Adrenal gland (tissue), 9 donors: ENCODE measurements at regions not wholly inside any gene's neighbourhood (a gene's known extent, or its start where the extent isn't known, plus 50 kb on each side); places are given as distances from the start of the nearest gene placed in this dataset.

Experiments used
- DNase-seq, 7 donors: peaks; one replicate each; pipeline ENCODE4 v3.0.0-alpha.2; 2019 to 2020
- H3K27ac ChIP-seq, 5 donors: fragments of 200-600 bp; sonication (generic) in 4 of 5; 1 replicate in 3 of 5; 2 replicates in 2 of 5; pipeline versions ENCODE4 v1.5.1 to v1.8.0; 2016 to 2020; ENCODE audit warnings: mild to moderate bottlenecking in 1 of 5
- H3K27me3 ChIP-seq: fragments of 200-600 bp; 2 replicates; pipeline ENCODE4 v1.8.0; 2021
- H3K36me3 ChIP-seq, 2 donors: fragments of 200-600 bp; replicated peaks in 1 of 2; 1 replicate in 1 of 2; 2 replicates in 1 of 2; pipeline versions ENCODE4 v1.5.1 to v1.8.0; 2018 to 2022
- H3K4me1 ChIP-seq, 2 donors: fragments of 200-600 bp; replicated peaks in 1 of 2; 1 replicate in 1 of 2; 2 replicates in 1 of 2; pipeline versions ENCODE4 v1.5.1 to v1.8.0; 2018 to 2021
- H3K4me3 ChIP-seq, 4 donors: fragments of 200-600 bp; sonication (generic) in 3 of 4; one replicate each; pipeline ENCODE4 v1.5.1; 2016 to 2018
- H3K9me3 ChIP-seq, 3 donors: fragments of 200-600 bp; sonication (generic) in 1 of 3; replicated peaks in 1 of 3; 1 replicate in 2 of 3; 2 replicates in 1 of 3; pipeline versions ENCODE4 v1.5.1 to v1.8.0; 2016 to 2021
- POLR2A ChIP-seq, 2 donors: fragments of 450-650 bp; IDR thresholded peaks; one replicate each; pipeline ENCODE4 v1.6.1; 2017; ENCODE audit warnings: antibody characterized with exemption in 2 of 2, mild to moderate bottlenecking in 2 of 2, moderate library complexity in 1 of 2
- WGBS, 4 donors: extraction: QIAGEN DNeasy Blood & Tissue Kit in 2 of 4; methylation state at CpG; one replicate each; pipeline versions ENCODE4 v1.1.5 to v1.1.7; 2013 to 2017; 5-methylcytosine and 5-hydroxymethylcytosine counted together
- intact Hi-C, 2 donors: fragments of 100-400 bp; cut with DNase I; formaldehyde crosslinking; loops; one replicate each; pipeline versions ENCODE4 v1.14.1 to v1.15.0; 2022 to 2023
- TF ChIP-seq, protein P1 (sequence below), 6 experiments: fragments of 450-650 bp in 4 of 6; fragments of 200-600 bp in 2 of 6; sonication (generic) in 1 of 6; IDR thresholded peaks; 1 replicate in 5 of 6; 2 replicates in 1 of 6; pipeline versions ENCODE4 v1.5.1 to v1.8.0; 2016 to 2021; ENCODE audit warnings: antibody characterized with exemption in 6 of 6, mild to moderate bottlenecking in 2 of 6, moderate library complexity in 1 of 6
- donor health status: healthy with polysubstance abuse.
- donor health status: Bipolar disorder and iron deficiency.
- donor health status: DM: yes; HTN: yes; CAD: no.
- donor health status: DM: no; HTN: no; CAD: no.
- donor health status: DM: no; HTN: no; CAD: no.

DNA sequence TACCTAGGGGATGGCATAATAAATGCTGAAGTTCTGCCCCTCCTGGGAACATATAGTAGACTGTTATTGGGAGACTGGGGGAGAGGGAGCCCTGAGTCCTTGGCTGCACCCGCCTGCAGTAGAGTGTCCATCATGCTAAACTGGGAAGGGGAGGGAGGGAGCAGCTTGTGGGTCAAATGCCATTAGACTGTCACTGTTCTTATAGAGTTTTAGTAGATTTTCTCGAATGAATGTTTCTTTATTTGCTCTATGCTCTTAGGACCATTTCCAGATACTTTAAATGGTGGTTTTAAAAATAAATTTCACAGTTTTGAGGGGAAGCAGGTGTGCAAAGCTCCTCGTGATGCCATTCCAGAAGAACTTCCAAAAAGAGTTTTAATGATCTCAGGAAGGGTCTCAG is 111.6 kb upstream of the USP9X start:
- TF ChIP-seq POLR2A (IDR thresholded peaks at IDR 0.05), result no peak
- TF ChIP-seq, protein P1, sequence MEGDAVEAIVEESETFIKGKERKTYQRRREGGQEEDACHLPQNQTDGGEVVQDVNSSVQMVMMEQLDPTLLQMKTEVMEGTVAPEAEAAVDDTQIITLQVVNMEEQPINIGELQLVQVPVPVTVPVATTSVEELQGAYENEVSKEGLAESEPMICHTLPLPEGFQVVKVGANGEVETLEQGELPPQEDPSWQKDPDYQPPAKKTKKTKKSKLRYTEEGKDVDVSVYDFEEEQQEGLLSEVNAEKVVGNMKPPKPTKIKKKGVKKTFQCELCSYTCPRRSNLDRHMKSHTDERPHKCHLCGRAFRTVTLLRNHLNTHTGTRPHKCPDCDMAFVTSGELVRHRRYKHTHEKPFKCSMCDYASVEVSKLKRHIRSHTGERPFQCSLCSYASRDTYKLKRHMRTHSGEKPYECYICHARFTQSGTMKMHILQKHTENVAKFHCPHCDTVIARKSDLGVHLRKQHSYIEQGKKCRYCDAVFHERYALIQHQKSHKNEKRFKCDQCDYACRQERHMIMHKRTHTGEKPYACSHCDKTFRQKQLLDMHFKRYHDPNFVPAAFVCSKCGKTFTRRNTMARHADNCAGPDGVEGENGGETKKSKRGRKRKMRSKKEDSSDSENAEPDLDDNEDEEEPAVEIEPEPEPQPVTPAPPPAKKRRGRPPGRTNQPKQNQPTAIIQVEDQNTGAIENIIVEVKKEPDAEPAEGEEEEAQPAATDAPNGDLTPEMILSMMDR (IDR thresholded peaks at IDR 0.05), result no peak
- Histone ChIP-seq H3K4me3 (no peak overlapping the region), H3K27me3 (peaks cover 10% of the 10 kb centered on the region), H3K27ac (no peak overlapping the region), H3K9me3 (no peaks in the 10 kb centered on the region), H3K36me3 (no peaks in the 10 kb centered on the region), H3K4me1 (no peaks in the 10 kb centered on the region)
- intact Hi-C loops, result no loop called here
- DNase-seq, result no peak
- 67 to 90% (median 75%) methylated on average over 2 to 3 of the region's 3 CpGs for WGBS, 4 donors

DNA sequence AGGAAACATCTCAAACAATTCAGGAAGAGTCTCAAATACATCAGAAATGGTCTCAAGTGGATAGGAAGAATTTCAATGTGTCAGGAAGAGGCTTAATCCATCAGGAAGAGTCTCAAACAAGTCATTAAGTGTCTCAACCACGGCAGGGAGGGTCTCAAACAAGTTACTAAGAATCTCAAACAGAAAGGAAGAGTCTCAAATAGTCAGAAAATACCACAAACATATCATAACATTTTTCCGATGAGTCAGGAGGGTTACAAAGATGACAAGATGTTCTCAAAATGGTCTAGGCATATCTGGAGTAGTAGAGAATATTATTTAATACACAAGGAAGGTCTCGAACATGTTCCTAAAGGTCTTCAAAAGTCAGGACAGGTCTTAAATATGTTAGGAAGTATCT is 109.3 kb upstream of the USP9X start:
- 79 to 87% (median 85%) methylated on average over 3 of the region's 3 CpGs for WGBS, 4 donors
- no peak for DNase-seq

DNA sequence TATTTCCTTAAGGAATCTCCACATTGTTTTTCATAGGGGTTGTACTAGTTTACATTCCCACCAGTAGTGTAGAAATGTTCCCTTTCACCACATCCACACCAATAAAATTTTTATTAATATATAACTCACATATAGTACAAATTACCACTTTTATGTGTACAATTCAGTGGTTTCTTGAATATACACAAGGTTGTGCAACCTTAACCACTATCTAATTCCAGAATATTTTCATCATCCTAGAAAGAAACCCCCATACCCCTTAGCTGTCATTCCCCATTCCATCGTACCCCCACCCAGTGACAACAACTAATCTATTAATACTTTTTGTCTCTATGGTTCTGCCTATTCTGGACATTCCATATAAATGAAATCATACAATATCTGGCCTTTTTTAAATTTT is 108.3 kb upstream of the USP9X start:
- DNase-seq, result no peak
- TF ChIP-seq, protein P1 (IDR thresholded peaks at IDR 0.05), result no peak
- TF ChIP-seq POLR2A (IDR thresholded peaks at IDR 0.05), result no peak
- Histone ChIP-seq H3K9me3 (no peaks in the 10 kb centered on the region), H3K4me3 (no peak overlapping the region), H3K27ac (no peak overlapping the region), H3K4me1 (no peaks in the 10 kb centered on the region), H3K36me3 (no peaks in the 10 kb centered on the region), H3K27me3 (peaks cover 10% of the 10 kb centered on the region)
- WGBS, 4 donors, result 90 to 100% (median 98%) methylated on average over 1 of the region's 1 CpG
- intact Hi-C loops, result no loop called here

More for the DNA sequence above, 109.3 kb upstream of the USP9X start:
- Histone ChIP-seq H3K27ac (no peak overlapping the region), H3K4me1 (no peaks in the 10 kb centered on the region), H3K9me3 (no peaks in the 10 kb centered on the region), H3K36me3 (no peaks in the 10 kb centered on the region), H3K27me3 (peaks cover 10% of the 10 kb centered on the region), H3K4me3 (no peak overlapping the region)
- no peak for TF ChIP-seq POLR2A (IDR thresholded peaks at IDR 0.05)
- TF ChIP-seq, protein P1 (IDR thresholded peaks at IDR 0.05), result no peak
- intact Hi-C loops, result no loop called here

DNA sequence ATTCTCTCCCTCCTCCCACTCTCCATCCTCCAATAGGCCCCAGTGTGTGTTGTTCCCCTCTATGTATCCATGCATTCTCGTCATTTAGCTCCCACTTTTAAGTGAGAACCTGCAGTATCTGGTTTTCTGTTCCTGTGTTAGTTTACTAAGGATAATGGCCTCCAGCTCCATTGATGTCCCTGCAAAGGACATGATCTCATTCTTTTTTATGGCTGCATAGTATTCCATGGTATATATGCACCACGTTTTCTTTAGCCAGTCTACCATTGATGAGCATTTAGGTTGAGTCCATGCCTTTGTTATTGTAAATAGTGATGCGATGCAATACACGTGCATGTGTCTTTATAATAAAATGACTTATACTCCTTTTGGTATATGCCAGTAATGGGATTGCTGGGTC is 100.3 kb upstream of the USP9X start:
- Histone ChIP-seq H3K9me3 (no peaks in the 10 kb centered on the region), H3K27ac (no peak overlapping the region), H3K36me3 (no peaks in the 10 kb centered on the region), H3K4me1 (no peaks in the 10 kb centered on the region), H3K27me3 (peaks cover 1% of the 10 kb centered on the region), H3K4me3 (no peak overlapping the region)
- TF ChIP-seq, protein P1 (IDR thresholded peaks at IDR 0.05), result no peak
- TF ChIP-seq POLR2A (IDR thresholded peaks at IDR 0.05), result no peak
- no peak for DNase-seq
- intact Hi-C loops, result no loop called here
- WGBS, 4 donors, result 87 to 90% (median 88%) methylated on average over 4 of the region's 4 CpGs
